Stimulated activated CD4-positive, alpha-beta T cell treated with anti-CD3 and anti-CD28 coated beads, TNF-alpha, amount 100 ng/mL, for 48 hours (primary cell): ENCODE measurements at regions not wholly inside any gene's neighbourhood (a gene's known extent, or its start where the extent isn't known, plus 50 kb on each side); places are given as distances from the start of the nearest gene placed in this dataset.
"Not testable (repeated sequence)": the region's sequence is repeated elsewhere in the genome, so short reads cannot be mapped to it uniquely, and the experiment has no call there.

Experiments
- DNase-seq, 3 donors: peaks; one replicate each; pipeline ENCODE4 v3.0.0-alpha.2; 2020; ENCODE audit warnings: low read depth in 3 of 3

GRCh38 chr20:52312132-52312729 lies 120.7 kb upstream of the ZFP64 start:
- DNase-seq = peak in 2 of 3 donors; percentile 30 to 52

- no peak for DNase-seq
Measured at GRCh38 chr20:52311209-52311794, 119.7 kb upstream of the ZFP64 start.

- no peak for DNase-seq
Measured at GRCh38 chr20:52309181-52309580, 117.6 kb upstream of the ZFP64 start.

GRCh38 chr20:52306477-52306876 lies 114.9 kb upstream of the ZFP64 start:
- DNase-seq = no peak

GRCh38 chr20:52305858-52306257 lies 114.3 kb upstream of the ZFP64 start:
- DNase-seq = no peak

- DNase-seq = no peak
Measured at GRCh38 chr20:52305024-52305645, 113.6 kb upstream of the ZFP64 start.

- DNase-seq = peak; percentile 27 to 35 (median 33)
Measured at GRCh38 chr20:52303281-52303950, 111.8 kb upstream of the ZFP64 start.

GRCh38 chr20:52302736-52303135 lies 111.2 kb upstream of the ZFP64 start:
- DNase-seq = no peak

- not testable (repeated sequence) for DNase-seq
Measured at GRCh38 chr20:52302051-52302450, 110.5 kb upstream of the ZFP64 start.

- DNase-seq = no peak
Measured at GRCh38 chr20:52295556-52295955, 104.0 kb upstream of the ZFP64 start.

GRCh38 chr20:52294106-52294628 lies 102.6 kb upstream of the ZFP64 start:
- DNase-seq = no peak

- no peak for DNase-seq
Measured at GRCh38 chr20:52291109-52291508, 99.5 kb upstream of the ZFP64 start.

GRCh38 chr20:52290569-52290968 lies 99.0 kb upstream of the ZFP64 start:
- DNase-seq = no peak

- DNase-seq = no peak
Measured at GRCh38 chr20:52289956-52290565, 98.5 kb upstream of the ZFP64 start.

GRCh38 chr20:52280407-52280806 lies 88.8 kb upstream of the ZFP64 start:
- no peak for DNase-seq

GRCh38 chr20:52279706-52280105 lies 88.1 kb upstream of the ZFP64 start:
- no peak for DNase-seq

- no peak for DNase-seq
Measured at GRCh38 chr20:52275181-52275691, 83.7 kb upstream of the ZFP64 start.

- DNase-seq = no peak
Measured at GRCh38 chr20:52270696-52271095, 79.1 kb upstream of the ZFP64 start.

- DNase-seq = no peak
Measured at GRCh38 chr20:52270001-52270606, 78.5 kb upstream of the ZFP64 start.

GRCh38 chr20:52269321-52269720 lies 77.7 kb upstream of the ZFP64 start:
- no peak for DNase-seq

GRCh38 chr20:52268184-52268749 lies 76.7 kb upstream of the ZFP64 start:
- no peak for DNase-seq
